PC-9 (cell line): ENCODE measurements at regions not wholly inside any gene's neighbourhood (a gene's known extent, or its start where the extent isn't known, plus 50 kb on each side); places are given as distances from the start of the nearest gene placed in this dataset.

ENCODE experiments used
- BruUV-seq: library from RNA; stranded (reverse); fragments of 400-500 nt; replicated peaks from 2 replicates; lab custom pipeline; 2021; lab: Mats Ljungman, UMichigan
- CTCF ChIA-PET: fragments of 300-600 bp; sonication (Branson Sonifier 250); formaldehyde crosslinking; loops from one replicate; lab custom pipeline; 2022; ENCODE audit warnings: antibody characterized with exemption; lab: Charles Lee
- POLR2A ChIA-PET: fragments of 300-600 bp; sonication (Branson Sonifier 250); formaldehyde crosslinking; loops from one replicate; lab custom pipeline; 2022; ENCODE audit warnings: antibody characterized with exemption; ENCODE audit not compliant: unreplicated experiment; lab: Charles Lee
- DNase-seq, 2 experiments: peaks; one replicate each; pipeline versions ENCODE4 v3.0.0 to v3.0.0-alpha.2; 2015 to 2022; ENCODE audit warnings: mixed read lengths in 1 of 2
- H2AFZ ChIP-seq: fragments of 200-600 bp; sonication (generic); 2 replicates; pipeline ENCODE4 v1.8.1; 2017; ENCODE audit warnings: antibody characterized with exemption
- H3F3A ChIP-seq: fragments of 200-600 bp; sonication (generic); 2 replicates; pipeline ENCODE4 v1.8.1; 2017; ENCODE audit warnings: antibody characterized with exemption, mild to moderate bottlenecking, low read depth; ENCODE audit not compliant: insufficient read depth
- H3K27ac ChIP-seq: fragments of 200-600 bp; sonication (generic); 2 replicates; pipeline ENCODE4 v1.6.1; 2016; ENCODE audit warnings: mixed run types
- H3K27me3 ChIP-seq: fragments of 200-600 bp; sonication (generic); 2 replicates; pipeline ENCODE4 v1.6.1; 2016; ENCODE audit warnings: low read depth, mixed run types; ENCODE audit not compliant: insufficient read depth
- H3K36me3 ChIP-seq: fragments of 200-600 bp; sonication (generic); 2 replicates; pipeline ENCODE4 v1.6.1; 2016; ENCODE audit warnings: low read depth, mixed run types
- H3K4me1 ChIP-seq: fragments of 200-600 bp; sonication (generic); replicated peaks from 2 replicates; pipeline ENCODE4 v1.6.1; 2016; ENCODE audit warnings: mixed run types; ENCODE audit not compliant: insufficient read depth
- H3K4me2 ChIP-seq: fragments of 200-600 bp; sonication (generic); 2 replicates; pipeline ENCODE4 v1.6.1; 2017; ENCODE audit warnings: mixed run types
- H3K4me3 ChIP-seq: fragments of 200-600 bp; sonication (generic); 2 replicates; pipeline ENCODE4 v1.6.1; 2016; ENCODE audit warnings: mixed run types
- H3K79me2 ChIP-seq: fragments of 200-600 bp; sonication (generic); 2 replicates; pipeline ENCODE4 v1.6.1; 2017; ENCODE audit warnings: low read depth, mixed run types
- H3K9me2 ChIP-seq: fragments of 200-600 bp; sonication (generic); 2 replicates; pipeline ENCODE4 v1.8.1; 2017; ENCODE audit warnings: mild to moderate bottlenecking; ENCODE audit not compliant: insufficient read depth
- H3K9me3 ChIP-seq: fragments of 200-600 bp; sonication (generic); 2 replicates; pipeline ENCODE4 v1.8.1; 2016; ENCODE audit warnings: low read depth; ENCODE audit not compliant: insufficient read depth
- H4K20me1 ChIP-seq: fragments of 200-600 bp; sonication (generic); 2 replicates; pipeline ENCODE4 v1.8.1; 2017; ENCODE audit not compliant: insufficient read depth
- EZH2 ChIP-seq: fragments of 200-600 bp; sonication (generic); IDR thresholded peaks from 2 replicates; pipeline ENCODE4 v1.8.0; 2017; ENCODE audit warnings: antibody characterized with exemption, low read depth
- intact Hi-C: fragments of 100-400 bp; cut with micrococcal nuclease; formaldehyde crosslinking; loops from one replicate; pipeline ENCODE4 v1.10.0; 2022; ENCODE audit not compliant: unreplicated experiment
- TF ChIP-seq, protein P1 (sequence below): fragments of 200-600 bp; sonication (generic); conservative IDR thresholded peaks from 2 replicates; pipeline ENCODE4 v1.6.1; 2017; ENCODE audit warnings: mixed run types, antibody characterized with exemption, mild to moderate bottlenecking, moderate library complexity

DNA sequence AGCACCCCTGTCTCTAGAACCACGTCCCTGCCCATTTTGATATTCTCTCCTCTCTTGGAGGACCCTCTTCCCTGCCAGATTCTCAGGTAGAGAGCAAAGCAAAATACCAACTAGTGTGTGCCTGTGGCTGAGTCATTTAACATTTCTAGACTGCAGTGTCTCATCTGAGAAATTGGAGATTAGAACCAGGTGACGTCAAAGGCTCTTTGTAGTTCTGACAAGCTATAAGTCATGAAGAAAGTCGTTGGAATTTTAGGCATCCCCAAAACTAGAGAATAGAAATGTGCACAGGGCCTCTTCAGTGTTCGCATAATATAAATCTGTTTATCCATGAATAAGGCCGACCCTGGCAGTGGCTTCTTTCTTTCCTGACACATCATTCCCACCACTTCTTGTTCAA, 74.4 kb upstream of the TANC1 start:
- no TSS peak for BruUV-seq
- intact Hi-C loops, result no loop called here
- Histone ChIP-seq H3K4me2 (no peak overlapping the region), H3F3A (no peaks in the 10 kb centered on the region), H3K36me3 (no peaks in the 10 kb centered on the region), H3K4me3 (no peak overlapping the region), H4K20me1 (no peaks in the 10 kb centered on the region), H3K79me2 (no peaks in the 10 kb centered on the region), H3K4me1 (no peaks in the 10 kb centered on the region), H3K27me3 (no peaks in the 10 kb centered on the region), H2AFZ (no peak overlapping the region), H3K9me3 (no peaks in the 10 kb centered on the region), H3K9me2 (no peaks in the 10 kb centered on the region), H3K27ac (no peak overlapping the region)
- POLR2A ChIA-PET, result interaction anchor here (0.7 kb wide), 1 partner anchor 11 kb away, joined by 5 read pairs; no protein-coding TSS in a partner anchor
- CTCF ChIA-PET, result no interaction called here
- TF ChIP-seq EZH2, result no peak
- TF ChIP-seq, protein P1, sequence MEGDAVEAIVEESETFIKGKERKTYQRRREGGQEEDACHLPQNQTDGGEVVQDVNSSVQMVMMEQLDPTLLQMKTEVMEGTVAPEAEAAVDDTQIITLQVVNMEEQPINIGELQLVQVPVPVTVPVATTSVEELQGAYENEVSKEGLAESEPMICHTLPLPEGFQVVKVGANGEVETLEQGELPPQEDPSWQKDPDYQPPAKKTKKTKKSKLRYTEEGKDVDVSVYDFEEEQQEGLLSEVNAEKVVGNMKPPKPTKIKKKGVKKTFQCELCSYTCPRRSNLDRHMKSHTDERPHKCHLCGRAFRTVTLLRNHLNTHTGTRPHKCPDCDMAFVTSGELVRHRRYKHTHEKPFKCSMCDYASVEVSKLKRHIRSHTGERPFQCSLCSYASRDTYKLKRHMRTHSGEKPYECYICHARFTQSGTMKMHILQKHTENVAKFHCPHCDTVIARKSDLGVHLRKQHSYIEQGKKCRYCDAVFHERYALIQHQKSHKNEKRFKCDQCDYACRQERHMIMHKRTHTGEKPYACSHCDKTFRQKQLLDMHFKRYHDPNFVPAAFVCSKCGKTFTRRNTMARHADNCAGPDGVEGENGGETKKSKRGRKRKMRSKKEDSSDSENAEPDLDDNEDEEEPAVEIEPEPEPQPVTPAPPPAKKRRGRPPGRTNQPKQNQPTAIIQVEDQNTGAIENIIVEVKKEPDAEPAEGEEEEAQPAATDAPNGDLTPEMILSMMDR, result no peak
- DNase-seq, result no peak

DNA sequence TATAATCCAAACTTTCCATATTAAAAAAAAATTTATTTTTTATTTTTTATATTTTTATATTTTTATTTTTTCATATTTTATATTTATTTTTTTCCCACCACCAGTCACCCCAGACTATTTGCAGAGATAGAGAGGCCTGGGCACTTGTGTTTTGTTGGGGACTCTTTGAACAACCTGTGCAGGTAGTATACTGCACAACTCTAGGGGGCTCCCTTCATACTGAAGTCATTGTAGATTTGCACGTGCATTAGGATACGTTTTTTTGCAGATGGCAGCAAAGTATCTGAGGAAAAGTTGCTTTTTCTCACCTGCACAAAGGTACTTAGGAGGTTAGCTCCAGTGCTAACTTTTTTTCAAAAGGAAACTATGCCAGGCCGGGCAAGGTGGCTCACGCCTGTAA, 73.9 kb upstream of the TANC1 start:
- H3F3A ChIP-seq, result no peaks in the 10 kb centered on the region
- TF ChIP-seq, protein P1, result no peak
- no peak for TF ChIP-seq EZH2
- H4K20me1 ChIP-seq, result no peaks in the 10 kb centered on the region
- no peaks in the 10 kb centered on the region for H3K36me3 ChIP-seq
- no peak overlapping the region for H2AFZ ChIP-seq
- no peaks in the 10 kb centered on the region for H3K79me2 ChIP-seq
- DNase-seq, result no peak
- ChIA-PET CTCF (no interaction called here), POLR2A (no interaction called here)
- H3K4me1 ChIP-seq, result no peaks in the 10 kb centered on the region
- H3K9me2 ChIP-seq, result no peaks in the 10 kb centered on the region
- BruUV-seq, result no TSS peak
- intact Hi-C loops, result no loop called here
- no peak overlapping the region for H3K4me2 ChIP-seq
- no peaks in the 10 kb centered on the region for H3K27me3 ChIP-seq
- no peak overlapping the region for H3K4me3 ChIP-seq
- H3K9me3 ChIP-seq, result no peaks in the 10 kb centered on the region
- H3K27ac ChIP-seq, result no peak overlapping the region

GRCh38 chr2:158900345-158900744, 68.1 kb upstream of the TANC1 start:
- CTCF ChIA-PET, result no interaction called here
- Histone ChIP-seq H3K79me2 (no peaks in the 10 kb centered on the region), H3K9me3 (no peaks in the 10 kb centered on the region), H2AFZ (no peak overlapping the region), H4K20me1 (no peaks in the 10 kb centered on the region), H3K9me2 (no peaks in the 10 kb centered on the region), H3K4me3 (no peak overlapping the region), H3K27me3 (no peaks in the 10 kb centered on the region), H3K36me3 (no peaks in the 10 kb centered on the region), H3K4me1 (no peaks in the 10 kb centered on the region), H3K4me2 (no peak overlapping the region), H3K27ac (no peak overlapping the region), H3F3A (no peaks in the 10 kb centered on the region)
- POLR2A ChIA-PET, result interaction anchor here (0.5 kb wide), 1 partner anchor 19 kb away, joined by 3 read pairs; no protein-coding TSS in a partner anchor
- no peak for DNase-seq
- TF ChIP-seq, protein P1, result no peak
- TF ChIP-seq EZH2, result no peak
- intact Hi-C loops, result loop anchor here (5.0 kb wide), 2 partner anchors 137 to 277 kb away; no protein-coding TSS in a partner anchor
- no TSS peak for BruUV-seq
